ENCODE measurements at regions not wholly inside any gene's neighbourhood (a gene's known extent, or its start where the extent isn't known, plus 50 kb on each side); places are given as distances from the start of the nearest gene placed in this dataset.

- H3K9me3 ChIP-seq, result no peaks in the 10 kb centered on the region
- no peaks in the 10 kb centered on the region for H3K36me3 ChIP-seq
- H3K4me1 ChIP-seq, result peaks cover 0 to 9% (median 1%) of the 10 kb centered on the region in 4 donors
- H3K27me3 ChIP-seq, result no peaks in the 10 kb centered on the region
- H3K27ac ChIP-seq, result peak overlapping the region in 1 of 4 donors; percentile 82
- peak in 1 of 3 donors; percentile 2 for DNase-seq
- no peak for TF ChIP-seq POLR2A (IDR thresholded peaks at IDR 0.05)
- TF ChIP-seq CTCF (IDR thresholded peaks at IDR 0.05), result no peak
- no peak overlapping the region for H3K4me3 ChIP-seq
These were observed 58.8 kb downstream of the GGTLC2 start for GRCh38 chr22:22703203-22703570.

- Histone ChIP-seq H3K36me3 (no peaks in the 10 kb centered on the region), H3K4me1 (peaks cover 0 to 9% (median 1%) of the 10 kb centered on the region in 4 donors), H3K9me3 (no peaks in the 10 kb centered on the region), H3K4me3 (no peak overlapping the region), H3K27me3 (no peaks in the 10 kb centered on the region), H3K27ac (no peak overlapping the region)
- TF ChIP-seq CTCF (IDR thresholded peaks at IDR 0.05) (no peak), POLR2A (IDR thresholded peaks at IDR 0.05) (no peak)
- peak in 1 of 3 donors; percentile 54 for DNase-seq
These were observed 59.3 kb downstream of the GGTLC2 start for GRCh38 chr22:22703715-22704114.

GRCh38 chr22:22704156-22704946 lies 59.9 kb downstream of the GGTLC2 start:
- Histone ChIP-seq H3K4me3 (no peak overlapping the region), H3K27me3 (no peaks in the 10 kb centered on the region), H3K4me1 (peaks cover 0 to 9% (median 1%) of the 10 kb centered on the region in 4 donors), H3K36me3 (no peaks in the 10 kb centered on the region), H3K27ac (no peak overlapping the region), H3K9me3 (no peaks in the 10 kb centered on the region)
- TF ChIP-seq CTCF (IDR thresholded peaks at IDR 0.05) (no peak), POLR2A (IDR thresholded peaks at IDR 0.05) (no peak)
- DNase-seq, result peak in 1 of 3 donors; percentile 30

- DNase-seq, result no peak
- peaks cover 0 to 9% (median 1%) of the 10 kb centered on the region in 4 donors for H3K4me1 ChIP-seq
- no peaks in the 10 kb centered on the region for H3K9me3 ChIP-seq
- H3K27ac ChIP-seq, result no peak overlapping the region
- no peaks in the 10 kb centered on the region for H3K36me3 ChIP-seq
- no peaks in the 10 kb centered on the region for H3K27me3 ChIP-seq
- no peak overlapping the region for H3K4me3 ChIP-seq
- TF ChIP-seq CTCF (IDR thresholded peaks at IDR 0.05) (no peak), POLR2A (IDR thresholded peaks at IDR 0.05) (no peak)
These were observed 61.1 kb downstream of the GGTLC2 start for GRCh38 chr22:22705328-22706100.

- H3K9me3 ChIP-seq, result no peaks in the 10 kb centered on the region
- peak in 1 of 3 donors; percentile 9 for DNase-seq
- H3K4me3 ChIP-seq, result no peak overlapping the region
- no peak overlapping the region for H3K27ac ChIP-seq
- peaks cover 0 to 9% (median 1%) of the 10 kb centered on the region in 4 donors for H3K4me1 ChIP-seq
- TF ChIP-seq CTCF (IDR thresholded peaks at IDR 0.05) (no peak), POLR2A (IDR thresholded peaks at IDR 0.05) (no peak)
- H3K27me3 ChIP-seq, result no peaks in the 10 kb centered on the region
- H3K36me3 ChIP-seq, result no peaks in the 10 kb centered on the region
These were observed 62.0 kb downstream of the GGTLC2 start for GRCh38 chr22:22706253-22706915.

Measured in Peyer's patch (tissue), 4 donors.